ENCODE measurements at regions not wholly inside any gene's neighbourhood (a gene's known extent, or its start where the extent isn't known, plus 50 kb on each side); places are given as distances from the start of the nearest gene placed in this dataset.
"Not testable (repeated sequence)": the region's sequence is repeated elsewhere in the genome, so short reads cannot be mapped to it uniquely, and the experiment has no call there.

- H3K4me3 Mint-ChIP-seq, result no peak overlapping the region
- H3K9me3 Mint-ChIP-seq, result peaks cover 0 to 18% (median 0%) of the 10 kb centered on the region in 3 donors
- no peaks in the 10 kb centered on the region for H3K36me3 Mint-ChIP-seq
- peaks cover 3 to 12% (median 9%) of the 10 kb centered on the region in 3 donors for H3K4me1 Mint-ChIP-seq
- H3K27ac Mint-ChIP-seq, result no peak overlapping the region
- H3K27me3 Mint-ChIP-seq, result peaks cover 18% of the 10 kb centered on the region
Observed at GRCh38 chr5:154644745-154645411, 110.3 kb upstream of the LARP1 start.

- Mint-ChIP-seq H3K27ac (no peak overlapping the region), H3K36me3 (no peaks in the 10 kb centered on the region)
Observed at GRCh38 chr5:154642499-154643245, 112.5 kb upstream of the LARP1 start.

DNA sequence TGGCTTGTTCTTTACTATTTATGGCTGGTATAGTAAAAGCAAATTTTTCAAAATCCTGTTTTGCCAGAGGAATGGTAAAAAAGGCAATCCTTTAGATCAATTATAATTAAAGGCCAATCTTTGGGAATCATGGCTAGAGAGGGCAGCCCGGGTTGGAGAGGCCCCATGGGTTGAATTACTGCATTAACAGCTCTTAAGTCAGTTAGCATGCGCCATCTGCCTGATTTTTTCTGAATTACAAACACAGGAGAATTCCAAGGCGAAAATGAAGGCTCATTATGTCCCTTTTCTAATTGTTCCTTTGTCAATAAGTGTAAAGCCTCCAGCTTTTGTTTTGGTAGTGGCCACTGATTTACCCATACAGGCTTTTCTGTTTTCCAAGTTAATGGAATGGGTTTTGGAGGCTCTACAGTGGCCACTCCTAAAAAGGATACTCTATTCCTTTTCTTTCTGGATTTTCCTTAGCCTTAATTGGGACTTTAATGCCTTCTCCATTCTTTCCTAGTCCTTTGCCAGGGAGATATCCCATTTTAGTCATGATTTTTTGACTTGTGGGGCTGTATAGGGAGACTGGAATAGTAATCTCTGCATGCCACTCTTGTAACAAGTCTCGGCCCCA lies 114.9 kb upstream of the LARP1 start:
- H3K9me3 Mint-ChIP-seq, result peaks cover 0 to 18% (median 0%) of the 10 kb centered on the region in 3 donors

More at GRCh38 chr5:154642499-154643245, 112.5 kb upstream of the LARP1 start:
- peaks cover under 1 to 9% (median 8%) of the 10 kb centered on the region in 3 donors for H3K4me1 Mint-ChIP-seq
- peaks cover 0 to 18% (median 0%) of the 10 kb centered on the region in 3 donors for H3K9me3 Mint-ChIP-seq
- H3K4me3 Mint-ChIP-seq, result no peak overlapping the region
- H3K27me3 Mint-ChIP-seq, result peaks cover 13% of the 10 kb centered on the region

GRCh38 chr5:154636786-154637185 lies 118.4 kb upstream of the LARP1 start:
- H3K36me3 Mint-ChIP-seq, H3K4me1 Mint-ChIP-seq, H3K9me3 Mint-ChIP-seq, H3K27ac Mint-ChIP-seq, H3K27me3 Mint-ChIP-seq, H3K4me3 Mint-ChIP-seq: not testable (repeated sequence)

More for the DNA sequence above, 114.9 kb upstream of the LARP1 start:
- not testable (repeated sequence) for H3K36me3 Mint-ChIP-seq, H3K4me1 Mint-ChIP-seq, H3K4me3 Mint-ChIP-seq, H3K27me3 Mint-ChIP-seq, H3K27ac Mint-ChIP-seq

GRCh38 chr5:154636271-154636670 lies 118.9 kb upstream of the LARP1 start:
- H3K9me3 Mint-ChIP-seq, H3K4me1 Mint-ChIP-seq: not testable (repeated sequence)

GRCh38 chr5:154633744-154634143 lies 121.4 kb upstream of the LARP1 start:
- not testable (repeated sequence) for H3K4me3 Mint-ChIP-seq, H3K27ac Mint-ChIP-seq, H3K36me3 Mint-ChIP-seq, H3K27me3 Mint-ChIP-seq, H3K9me3 Mint-ChIP-seq, H3K4me1 Mint-ChIP-seq

More at GRCh38 chr5:154636271-154636670, 118.9 kb upstream of the LARP1 start:
- H3K36me3 Mint-ChIP-seq, H3K27me3 Mint-ChIP-seq, H3K4me3 Mint-ChIP-seq, H3K27ac Mint-ChIP-seq: not testable (repeated sequence)

DNA sequence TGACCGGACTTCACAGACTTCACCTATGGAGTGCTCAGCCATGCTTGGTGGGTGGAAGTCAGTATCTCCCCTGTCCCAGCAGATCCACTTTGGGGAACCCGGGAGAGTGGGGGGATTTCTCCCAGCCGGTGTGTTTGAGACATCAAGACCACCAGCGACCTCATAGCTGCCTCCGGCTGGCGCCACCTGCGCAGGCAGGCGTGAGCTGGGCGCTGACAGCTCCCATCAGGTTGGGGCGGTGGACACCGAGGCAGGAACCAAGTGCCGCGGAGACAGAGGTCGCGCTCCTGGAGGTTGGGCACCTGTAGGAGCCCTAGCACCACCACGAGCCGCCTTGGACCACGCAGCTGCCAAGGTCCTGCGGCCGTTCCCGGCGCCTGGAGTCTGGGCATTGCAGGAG lies 124.0 kb upstream of the LARP1 start:
- H3K4me1 Mint-ChIP-seq, result no peaks in the 10 kb centered on the region
- no peak overlapping the region for H3K4me3 Mint-ChIP-seq
- peaks cover 2% of the 10 kb centered on the region for H3K36me3 Mint-ChIP-seq
- H3K27me3 Mint-ChIP-seq, result peaks cover 2% of the 10 kb centered on the region
- no peaks in the 10 kb centered on the region for H3K9me3 Mint-ChIP-seq
- H3K27ac Mint-ChIP-seq, result no peak overlapping the region

DNA sequence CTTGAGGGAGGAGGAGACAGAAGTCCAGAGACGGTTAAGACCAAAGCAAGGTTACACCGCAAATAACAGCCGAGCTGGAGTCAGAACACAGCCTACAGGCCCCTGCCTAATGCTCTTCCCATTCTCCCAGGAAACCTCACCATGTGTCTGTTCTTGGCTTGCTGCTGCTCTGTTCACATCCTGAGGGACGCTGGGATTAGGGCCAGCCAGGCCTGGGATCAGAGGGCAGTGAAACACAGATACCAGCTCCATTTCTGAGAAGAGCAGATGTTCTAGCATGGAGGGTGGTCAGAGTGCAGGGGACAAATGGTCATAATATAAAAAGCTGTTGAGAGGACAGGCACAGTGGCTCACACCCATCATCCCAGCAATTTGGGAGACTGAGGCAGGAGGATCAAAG lies 124.8 kb upstream of the LARP1 start:
- H3K4me3 Mint-ChIP-seq, result no peak overlapping the region
- no peaks in the 10 kb centered on the region for H3K4me1 Mint-ChIP-seq
- peaks cover 5% of the 10 kb centered on the region for H3K36me3 Mint-ChIP-seq
- no peaks in the 10 kb centered on the region for H3K9me3 Mint-ChIP-seq
- H3K27me3 Mint-ChIP-seq, result peaks cover 2% of the 10 kb centered on the region
- H3K27ac Mint-ChIP-seq, result no peak overlapping the region

DNA sequence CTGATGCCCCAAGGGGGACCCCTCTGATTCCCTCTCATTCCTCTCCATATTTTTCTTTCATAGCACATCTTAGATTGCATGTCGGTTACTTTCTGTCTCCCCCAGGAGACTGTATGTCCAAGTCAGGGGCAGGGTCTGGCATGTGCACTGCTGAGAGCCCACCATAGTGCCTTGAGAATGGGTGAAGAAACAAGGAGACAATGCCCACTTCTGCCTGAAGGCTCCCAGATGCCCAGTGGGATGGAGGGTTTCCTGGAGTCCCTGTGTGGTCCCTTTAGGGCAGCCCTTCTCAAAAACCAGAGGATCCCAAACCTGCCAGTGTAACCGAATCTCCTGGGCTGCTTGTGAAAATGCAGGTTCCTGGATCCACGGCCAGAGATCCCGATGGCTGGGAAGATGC lies 126.5 kb upstream of the LARP1 start:
- Mint-ChIP-seq H3K9me3 (no peaks in the 10 kb centered on the region), H3K4me3 (no peak overlapping the region), H3K27ac (no peak overlapping the region), H3K27me3 (peaks cover 2% of the 10 kb centered on the region), H3K4me1 (no peaks in the 10 kb centered on the region), H3K36me3 (peaks cover 5% of the 10 kb centered on the region)

GRCh38 chr5:154627698-154628678 lies 127.2 kb upstream of the LARP1 start:
- Mint-ChIP-seq H3K4me3 (no peak overlapping the region), H3K27ac (no peak overlapping the region), H3K27me3 (peaks cover 6% of the 10 kb centered on the region), H3K36me3 (peaks cover 5% of the 10 kb centered on the region), H3K9me3 (no peaks in the 10 kb centered on the region), H3K4me1 (no peaks in the 10 kb centered on the region)

DNA sequence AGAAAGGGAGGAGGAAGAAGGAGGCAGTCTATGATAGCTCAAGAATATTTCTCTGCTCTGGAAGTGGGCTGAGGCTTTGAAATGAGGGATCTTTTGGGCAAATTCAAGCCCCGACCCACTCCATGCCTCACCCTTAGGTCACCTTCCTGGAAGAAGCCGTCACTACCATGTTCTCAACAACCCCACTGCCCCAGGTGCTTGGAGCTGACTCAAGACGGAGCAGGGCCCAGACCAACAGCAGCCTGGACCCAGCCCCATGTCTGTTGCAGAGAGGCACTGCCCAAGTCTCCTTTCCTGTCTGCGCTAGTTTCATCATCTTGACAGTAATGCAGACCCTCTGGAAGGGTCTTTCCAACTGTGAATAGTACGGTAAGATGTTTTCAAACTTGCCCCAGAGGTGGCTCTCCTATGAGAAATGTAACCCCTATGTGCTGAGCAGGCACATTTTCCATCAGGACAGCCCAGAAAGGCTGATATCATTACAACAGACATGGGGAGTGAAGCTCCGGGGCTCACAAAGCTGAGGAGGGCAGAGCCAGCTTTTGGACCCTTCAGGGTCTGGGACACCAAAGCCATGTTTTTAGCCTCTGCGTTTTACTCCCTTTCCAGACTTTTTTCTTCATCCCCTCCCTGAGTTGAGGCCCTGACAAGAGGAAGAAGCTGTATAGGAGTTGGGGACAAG lies 128.2 kb upstream of the LARP1 start:
- H3K36me3 Mint-ChIP-seq, result peaks cover 5% of the 10 kb centered on the region
- H3K27ac Mint-ChIP-seq, result no peak overlapping the region

DNA sequence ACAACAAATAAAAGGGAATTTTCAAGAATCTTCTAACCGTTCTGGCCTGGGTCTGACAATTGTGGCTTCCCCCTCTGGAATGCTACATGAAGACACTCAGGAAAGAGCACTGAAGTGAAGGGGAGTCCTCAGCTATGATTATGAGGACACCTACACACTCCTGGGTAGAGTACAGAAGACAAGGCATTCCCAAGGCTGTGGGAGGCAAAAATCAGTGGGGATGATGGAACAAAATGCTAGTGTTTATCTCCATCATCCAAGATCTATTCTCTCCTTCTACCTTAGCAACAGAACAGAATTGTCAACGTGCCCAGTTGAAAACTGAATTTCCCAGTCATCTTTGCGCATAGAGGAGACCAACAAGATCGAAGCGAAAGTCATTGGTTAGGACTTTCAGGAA lies 130.1 kb upstream of the LARP1 start:
- no peaks in the 10 kb centered on the region for H3K4me1 Mint-ChIP-seq
- peaks cover 5% of the 10 kb centered on the region for H3K27me3 Mint-ChIP-seq
- no peak overlapping the region for H3K4me3 Mint-ChIP-seq
- H3K27ac Mint-ChIP-seq, result no peak overlapping the region
- H3K9me3 Mint-ChIP-seq, result no peaks in the 10 kb centered on the region
- peaks cover 3% of the 10 kb centered on the region for H3K36me3 Mint-ChIP-seq

More for the DNA sequence above, 128.2 kb upstream of the LARP1 start:
- Mint-ChIP-seq H3K4me1 (no peaks in the 10 kb centered on the region), H3K4me3 (no peak overlapping the region), H3K27me3 (peaks cover 7% of the 10 kb centered on the region), H3K9me3 (no peaks in the 10 kb centered on the region)

DNA sequence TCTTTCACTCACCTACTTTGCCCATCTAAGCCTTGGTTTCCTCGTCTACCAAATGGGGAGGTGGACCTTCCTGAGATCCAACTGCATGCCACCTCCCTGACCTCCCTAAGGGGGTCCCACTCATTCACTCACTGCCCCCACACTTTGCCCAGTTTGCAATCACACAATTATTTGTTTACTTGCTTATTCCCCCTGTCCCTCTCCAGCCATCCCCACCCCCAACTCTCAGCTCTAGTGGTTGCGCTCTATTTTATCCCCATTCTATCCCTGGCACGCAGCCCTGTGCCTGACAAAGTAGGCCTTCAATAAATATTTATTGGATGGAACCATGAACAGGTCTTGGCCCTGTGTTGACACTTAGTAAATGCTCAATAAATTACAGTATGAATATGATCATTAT lies 130.8 kb upstream of the LARP1 start:
- no peaks in the 10 kb centered on the region for H3K9me3 Mint-ChIP-seq
- no peak overlapping the region for H3K4me3 Mint-ChIP-seq
- H3K4me1 Mint-ChIP-seq, result no peaks in the 10 kb centered on the region
- H3K27me3 Mint-ChIP-seq, result peaks cover 4% of the 10 kb centered on the region
- H3K27ac Mint-ChIP-seq, result no peak overlapping the region
- H3K36me3 Mint-ChIP-seq, result peaks cover 3% of the 10 kb centered on the region

DNA sequence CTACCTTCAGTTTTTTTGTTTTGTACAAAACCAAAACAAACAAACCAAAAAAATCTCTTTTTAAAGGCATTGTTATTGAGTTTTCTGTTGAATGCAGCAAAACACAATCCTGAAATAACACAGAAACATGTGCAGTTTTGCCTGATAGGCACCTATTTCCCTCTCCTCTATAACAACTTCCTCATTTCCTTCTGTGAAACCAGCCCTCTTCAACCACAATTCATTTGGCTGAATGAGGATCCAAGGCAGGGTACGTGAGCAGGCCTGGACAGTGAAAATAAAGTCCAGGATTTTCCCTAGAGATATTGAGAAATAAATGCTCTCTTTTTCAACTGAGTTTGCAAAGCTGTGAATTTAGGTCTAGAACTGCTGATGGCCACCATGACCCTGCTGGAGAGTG lies 134.8 kb upstream of the LARP1 start:
- no peaks in the 10 kb centered on the region for H3K36me3 Mint-ChIP-seq
- H3K27ac Mint-ChIP-seq, result no peak overlapping the region
- peaks cover 14% of the 10 kb centered on the region for H3K27me3 Mint-ChIP-seq

More for the DNA sequence above, 134.8 kb upstream of the LARP1 start:
- H3K4me3 Mint-ChIP-seq, result no peak overlapping the region
- no peaks in the 10 kb centered on the region for H3K4me1 Mint-ChIP-seq
- no peaks in the 10 kb centered on the region for H3K9me3 Mint-ChIP-seq

Data from IgD-negative memory B cell (primary cell).